Smooth muscle cell (in vitro differentiated cells): ENCODE measurements at regions not wholly inside any gene's neighbourhood (a gene's known extent, or its start where the extent isn't known, plus 50 kb on each side); places are given as distances from the start of the nearest gene placed in this dataset.

Experiments used
- DNase-seq: peaks from one replicate; lab custom pipeline; 2025; ENCODE audit not compliant: unreplicated experiment; lab: John Stamatoyannopoulos, UW
- H2AFZ ChIP-seq: fragments of 200-600 bp; sonication (generic); 2 replicates; pipeline ENCODE4 v1.6.0; 2016; ENCODE audit warnings: antibody characterized with exemption, low read depth, mild to moderate bottlenecking
- H3F3A ChIP-seq: fragments of 200-600 bp; sonication (generic); 2 replicates; pipeline ENCODE4 v1.6.0; 2017; ENCODE audit warnings: antibody characterized with exemption, low read depth
- H3K27ac ChIP-seq: fragments of 200-600 bp; sonication (generic); 2 replicates; pipeline ENCODE4 v1.5.1; 2016; ENCODE audit warnings: low read depth, mild to moderate bottlenecking
- H3K27me3 ChIP-seq: fragments of 200-600 bp; sonication (generic); 2 replicates; pipeline ENCODE4 v1.6.1; 2016; ENCODE audit warnings: low read depth, mild to moderate bottlenecking
- H3K36me3 ChIP-seq: fragments of 200-600 bp; sonication (generic); 2 replicates; pipeline ENCODE4 v1.5.1; 2016; ENCODE audit warnings: low read depth
- H3K4me1 ChIP-seq: fragments of 200-600 bp; sonication (generic); 2 replicates; pipeline ENCODE4 v1.5.1; 2016; ENCODE audit warnings: low read depth
- H3K4me2 ChIP-seq: fragments of 200-600 bp; sonication (generic); 2 replicates; pipeline ENCODE4 v1.6.0; 2016; ENCODE audit warnings: mild to moderate bottlenecking
- H3K4me3 ChIP-seq: fragments of 200-600 bp; sonication (generic); 2 replicates; pipeline ENCODE4 v1.5.1; 2016; ENCODE audit warnings: mild to moderate bottlenecking
- H3K79me2 ChIP-seq: fragments of 200-600 bp; sonication (generic); 2 replicates; pipeline ENCODE4 v1.6.0; 2016; ENCODE audit warnings: low read depth, mild to moderate bottlenecking
- H3K9ac ChIP-seq: fragments of 200-600 bp; sonication (generic); 2 replicates; pipeline ENCODE4 v1.6.0; 2016; ENCODE audit warnings: low read depth
- H3K9me3 ChIP-seq: fragments of 200-600 bp; sonication (generic); replicated peaks from 2 replicates; pipeline ENCODE4 v1.5.1; 2016; ENCODE audit warnings: low read depth
- H4K20me1 ChIP-seq: fragments of 200-600 bp; sonication (generic); 2 replicates; pipeline ENCODE4 v1.6.0; 2016; ENCODE audit warnings: low read depth
- WGBS: methylation state at CpG from one replicate; pipeline ENCODE4 v1.1.7; 2016; ENCODE audit warnings: low lambda C conversion rate; 5-methylcytosine and 5-hydroxymethylcytosine counted together
- TF ChIP-seq, protein P1 (sequence below): fragments of 200-600 bp; sonication (generic); IDR thresholded peaks from 2 replicates; pipeline ENCODE4 v1.5.1; 2017; ENCODE audit warnings: borderline replicate concordance, mild to moderate bottlenecking, antibody characterized with exemption; ENCODE audit not compliant: insufficient read depth, poor library complexity, severe bottlenecking

GRCh38 chr2:203789618-203790017, 78.0 kb upstream of the CTLA4 start:
- H3K27me3 ChIP-seq = no peaks in the 10 kb centered on the region
- no peaks in the 10 kb centered on the region for H4K20me1 ChIP-seq
- no peak overlapping the region for H2AFZ ChIP-seq
- H3F3A ChIP-seq = no peaks in the 10 kb centered on the region
- H3K4me1 ChIP-seq = no peaks in the 10 kb centered on the region
- H3K9ac ChIP-seq = no peak overlapping the region
- TF ChIP-seq, protein P1, sequence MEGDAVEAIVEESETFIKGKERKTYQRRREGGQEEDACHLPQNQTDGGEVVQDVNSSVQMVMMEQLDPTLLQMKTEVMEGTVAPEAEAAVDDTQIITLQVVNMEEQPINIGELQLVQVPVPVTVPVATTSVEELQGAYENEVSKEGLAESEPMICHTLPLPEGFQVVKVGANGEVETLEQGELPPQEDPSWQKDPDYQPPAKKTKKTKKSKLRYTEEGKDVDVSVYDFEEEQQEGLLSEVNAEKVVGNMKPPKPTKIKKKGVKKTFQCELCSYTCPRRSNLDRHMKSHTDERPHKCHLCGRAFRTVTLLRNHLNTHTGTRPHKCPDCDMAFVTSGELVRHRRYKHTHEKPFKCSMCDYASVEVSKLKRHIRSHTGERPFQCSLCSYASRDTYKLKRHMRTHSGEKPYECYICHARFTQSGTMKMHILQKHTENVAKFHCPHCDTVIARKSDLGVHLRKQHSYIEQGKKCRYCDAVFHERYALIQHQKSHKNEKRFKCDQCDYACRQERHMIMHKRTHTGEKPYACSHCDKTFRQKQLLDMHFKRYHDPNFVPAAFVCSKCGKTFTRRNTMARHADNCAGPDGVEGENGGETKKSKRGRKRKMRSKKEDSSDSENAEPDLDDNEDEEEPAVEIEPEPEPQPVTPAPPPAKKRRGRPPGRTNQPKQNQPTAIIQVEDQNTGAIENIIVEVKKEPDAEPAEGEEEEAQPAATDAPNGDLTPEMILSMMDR = no peak
- no peak overlapping the region for H3K27ac ChIP-seq
- no peak overlapping the region for H3K4me2 ChIP-seq
- no peaks in the 10 kb centered on the region for H3K36me3 ChIP-seq
- H3K79me2 ChIP-seq = no peaks in the 10 kb centered on the region
- H3K9me3 ChIP-seq = no peaks in the 10 kb centered on the region
- DNase-seq = no peak
- H3K4me3 ChIP-seq = no peak overlapping the region

DNA sequence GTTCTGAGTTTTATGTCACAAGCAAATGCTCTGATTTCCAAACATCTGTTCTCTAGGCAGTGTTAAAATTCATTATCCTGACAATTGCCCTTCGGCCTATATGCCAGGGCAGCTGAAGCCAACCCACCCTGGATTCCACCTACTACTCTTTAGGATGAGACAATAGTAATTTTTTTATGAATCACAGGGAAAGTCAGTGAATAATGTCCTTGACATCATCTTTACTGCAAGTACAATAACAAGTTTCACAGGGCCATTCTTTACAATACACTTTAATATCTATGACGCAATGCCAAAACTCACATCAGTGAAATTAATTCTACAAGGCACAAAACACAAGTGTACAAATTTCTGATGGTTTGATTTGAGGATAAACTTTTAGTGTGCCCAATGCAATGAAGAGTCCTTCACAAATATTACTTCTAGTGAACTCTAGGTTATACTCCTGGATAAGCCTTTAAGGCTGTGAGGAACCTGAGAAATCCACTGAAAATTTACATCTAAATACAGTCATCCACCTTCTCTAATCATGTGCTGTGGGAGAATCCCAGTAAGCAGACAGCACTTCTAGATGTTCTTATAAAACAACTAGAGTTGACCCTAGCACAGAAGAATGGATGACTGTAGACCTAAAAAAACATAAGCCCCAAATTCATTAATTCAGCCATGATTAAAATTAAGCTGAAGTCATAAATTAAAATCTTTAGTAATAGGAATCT, 77.3 kb upstream of the CTLA4 start:
- 96% methylated on average over 2 of the region's 2 CpGs for WGBS
- H3K79me2 ChIP-seq = no peaks in the 10 kb centered on the region
- H3K27ac ChIP-seq = no peak overlapping the region
- H3F3A ChIP-seq = no peaks in the 10 kb centered on the region
- H4K20me1 ChIP-seq = no peaks in the 10 kb centered on the region
- H2AFZ ChIP-seq = no peak overlapping the region
- no peak overlapping the region for H3K4me3 ChIP-seq
- H3K4me2 ChIP-seq = no peak overlapping the region
- H3K9ac ChIP-seq = no peak overlapping the region
- H3K4me1 ChIP-seq = no peaks in the 10 kb centered on the region
- DNase-seq = no peak
- H3K27me3 ChIP-seq = no peaks in the 10 kb centered on the region
- TF ChIP-seq, protein P1 = no peak
- H3K36me3 ChIP-seq = no peaks in the 10 kb centered on the region
- H3K9me3 ChIP-seq = no peaks in the 10 kb centered on the region

GRCh38 chr2:203796248-203797010, 71.1 kb upstream of the CTLA4 start:
- Histone ChIP-seq H3K27me3 (no peaks in the 10 kb centered on the region), H3K79me2 (no peaks in the 10 kb centered on the region), H3F3A (no peaks in the 10 kb centered on the region), H3K4me2 (no peak overlapping the region), H3K27ac (no peak overlapping the region), H3K9me3 (no peaks in the 10 kb centered on the region), H3K4me3 (no peak overlapping the region), H3K9ac (no peak overlapping the region), H3K36me3 (no peaks in the 10 kb centered on the region), H4K20me1 (no peaks in the 10 kb centered on the region), H3K4me1 (no peaks in the 10 kb centered on the region), H2AFZ (no peak overlapping the region)
- TF ChIP-seq, protein P1 = no peak
- DNase-seq = no peak
- WGBS = 85% methylated on average over 5 of the region's 5 CpGs
